ENCODE measurements at regions not wholly inside any gene's neighbourhood (a gene's known extent, or its start where the extent isn't known, plus 50 kb on each side); places are given as distances from the start of the nearest gene placed in this dataset.

GRCh38 chr7:38068461-38068860 is 109.6 kb upstream of the STARD3NL start:
- DNase-seq (ENCODE audit: extremely low read depth, low read depth): no peak
- TF ChIP-seq CTCF (IDR thresholded peaks at IDR 0.05; ENCODE audit: low read depth, low read length): no peak

GRCh38 chr7:38069052-38069451 is 109.0 kb upstream of the STARD3NL start:
- no peak for DNase-seq (ENCODE audit: extremely low read depth, low read depth)
- no peak for TF ChIP-seq CTCF (IDR thresholded peaks at IDR 0.05; ENCODE audit: low read depth, low read length)

GRCh38 chr7:38070718-38071117 is 107.3 kb upstream of the STARD3NL start:
- TF ChIP-seq CTCF (IDR thresholded peaks at IDR 0.05; ENCODE audit: low read depth, low read length): peak; percentile 47
- no peak for DNase-seq (ENCODE audit: extremely low read depth, low read depth)

GRCh38 chr7:38086857-38087256 is 91.2 kb upstream of the STARD3NL start:
- TF ChIP-seq CTCF (IDR thresholded peaks at IDR 0.05; ENCODE audit: low read depth, low read length): no peak
- DNase-seq (ENCODE audit: extremely low read depth, low read depth): no peak

- peak; percentile 38 for DNase-seq (ENCODE audit: extremely low read depth, low read depth)
- TF ChIP-seq CTCF (IDR thresholded peaks at IDR 0.05; ENCODE audit: low read depth, low read length): no peak
These were observed 75.5 kb upstream of the STARD3NL start for GRCh38 chr7:38102507-38102906.

- TF ChIP-seq CTCF (IDR thresholded peaks at IDR 0.05; ENCODE audit: low read depth, low read length): peak; percentile 58
- no peak for DNase-seq (ENCODE audit: extremely low read depth, low read depth)
These were observed 72.1 kb upstream of the STARD3NL start for GRCh38 chr7:38105874-38106483.

GRCh38 chr7:38107486-38107893 is 70.6 kb upstream of the STARD3NL start:
- DNase-seq (ENCODE audit: extremely low read depth, low read depth): no peak
- peak; percentile 81 for TF ChIP-seq CTCF (IDR thresholded peaks at IDR 0.05; ENCODE audit: low read depth, low read length)

Data from AG09319 (cell line).